ENCODE measurements at regions not wholly inside any gene's neighbourhood (a gene's known extent, or its start where the extent isn't known, plus 50 kb on each side); places are given as distances from the start of the nearest gene placed in this dataset.

GRCh38 chr4:149870008-149870407 is 54.4 kb upstream of the IQCM start:
- Histone ChIP-seq H3K27ac (ENCODE audit: extremely low read length, insufficient read depth, low read length) (no peak overlapping the region), H3K4me3 (replicated peaks in 1 of 3; ENCODE audit: insufficient read depth in 1 of 3, low read depth in 2 of 3, low read length in 3 of 3) (no peak overlapping the region), H3K9me3 (ENCODE audit: low read length) (no peaks in the 10 kb centered on the region), H3K9ac (ENCODE audit: insufficient read depth, low read depth, low read length) (no peak overlapping the region), H3K27me3 (ENCODE audit: control insufficient read depth in 1 of 2, insufficient read depth in 2 of 2, low read length in 2 of 2) (no peaks in the 10 kb centered on the region), H3K79me2 (ENCODE audit: insufficient read depth, low read length) (no peaks in the 10 kb centered on the region), H4K20me1 (ENCODE audit: insufficient read depth, low read length) (no peaks in the 10 kb centered on the region), H3K4me1 (ENCODE audit: insufficient read depth, low read length) (no peaks in the 10 kb centered on the region), H2AFZ (ENCODE audit: low read length) (no peak overlapping the region), H3K36me3 (replicated peaks in 1 of 2; ENCODE audit: control insufficient read depth in 1 of 2, insufficient read depth in 2 of 2, low read length in 2 of 2) (no peaks in the 10 kb centered on the region), H3K4me2 (ENCODE audit: low read depth, low read length) (no peak overlapping the region)
- FAIRE-seq: no peak
- in situ Hi-C loops (cut with HindIII; ENCODE audit: extremely low pct_ligation_motif_present, low pct_unique_long_range_greater_than_20kb) (no loop called here), intact Hi-C loops (cut with micrococcal nuclease; ENCODE audit: unreplicated experiment) (no loop called here)
- WGBS (ENCODE audit: low lambda C conversion rate): 0% methylated on average over 2 of the region's 2 CpGs
- BruUV-seq (replicated peaks): no TSS peak
- no peak for DNase-seq (ENCODE audit: low spot score)
- ChIA-PET POLR2A (no interaction called here), CTCF (ENCODE audit: low intra/inter-chr PET ratio, low total read pairs) (no interaction called here)
- no peak for TF ChIP-seq ZNF597 (CRISPR knock-in tag; IDR thresholded peaks at IDR 0.05)
- TF ChIP-seq ZNF205 (CRISPR knock-in tag; IDR thresholded peaks at IDR 0.05): no peak
- ATAC-seq: no peak

GRCh38 chr4:149881744-149882143 is 66.1 kb upstream of the IQCM start:
- ATAC-seq (no peak), FAIRE-seq (no peak), DNase-seq (ENCODE audit: low spot score) (no peak)
- Histone ChIP-seq H3K27me3 (ENCODE audit: control insufficient read depth in 1 of 2, insufficient read depth in 2 of 2, low read length in 2 of 2) (no peaks in the 10 kb centered on the region), H3K9ac (ENCODE audit: insufficient read depth, low read depth, low read length) (no peak overlapping the region), H3K4me2 (ENCODE audit: low read depth, low read length) (no peak overlapping the region), H3K9me3 (ENCODE audit: low read length) (no peaks in the 10 kb centered on the region), H3K4me3 (replicated peaks in 1 of 3; ENCODE audit: insufficient read depth in 1 of 3, low read depth in 2 of 3, low read length in 3 of 3) (no peak overlapping the region), H4K20me1 (ENCODE audit: insufficient read depth, low read length) (no peaks in the 10 kb centered on the region), H3K36me3 (replicated peaks in 1 of 2; ENCODE audit: control insufficient read depth in 1 of 2, insufficient read depth in 2 of 2, low read length in 2 of 2) (no peaks in the 10 kb centered on the region), H3K79me2 (ENCODE audit: insufficient read depth, low read length) (no peaks in the 10 kb centered on the region), H3K27ac (ENCODE audit: extremely low read length, insufficient read depth, low read length) (no peak overlapping the region), H2AFZ (ENCODE audit: low read length) (no peak overlapping the region), H3K4me1 (ENCODE audit: insufficient read depth, low read length) (no peaks in the 10 kb centered on the region)
- 0% methylated on average over 1 of the region's 1 CpG for WGBS (ENCODE audit: low lambda C conversion rate)
- ChIA-PET CTCF (ENCODE audit: low intra/inter-chr PET ratio, low total read pairs) (no interaction called here), POLR2A (no interaction called here)
- intact Hi-C loops (cut with micrococcal nuclease; ENCODE audit: unreplicated experiment) (no loop called here), in situ Hi-C loops (cut with HindIII; ENCODE audit: extremely low pct_ligation_motif_present, low pct_unique_long_range_greater_than_20kb) (no loop called here)
- BruUV-seq (replicated peaks): no TSS peak
- no peak for TF ChIP-seq ZNF431 (CRISPR knock-in tag; IDR thresholded peaks at IDR 0.05; ENCODE audit: borderline replicate concordance, low read depth)
- no peak for TF ChIP-seq FOXK1 (CRISPR knock-in tag; IDR thresholded peaks at IDR 0.05; ENCODE audit: borderline replicate concordance, low read depth)
- TF ChIP-seq, protein P1, sequence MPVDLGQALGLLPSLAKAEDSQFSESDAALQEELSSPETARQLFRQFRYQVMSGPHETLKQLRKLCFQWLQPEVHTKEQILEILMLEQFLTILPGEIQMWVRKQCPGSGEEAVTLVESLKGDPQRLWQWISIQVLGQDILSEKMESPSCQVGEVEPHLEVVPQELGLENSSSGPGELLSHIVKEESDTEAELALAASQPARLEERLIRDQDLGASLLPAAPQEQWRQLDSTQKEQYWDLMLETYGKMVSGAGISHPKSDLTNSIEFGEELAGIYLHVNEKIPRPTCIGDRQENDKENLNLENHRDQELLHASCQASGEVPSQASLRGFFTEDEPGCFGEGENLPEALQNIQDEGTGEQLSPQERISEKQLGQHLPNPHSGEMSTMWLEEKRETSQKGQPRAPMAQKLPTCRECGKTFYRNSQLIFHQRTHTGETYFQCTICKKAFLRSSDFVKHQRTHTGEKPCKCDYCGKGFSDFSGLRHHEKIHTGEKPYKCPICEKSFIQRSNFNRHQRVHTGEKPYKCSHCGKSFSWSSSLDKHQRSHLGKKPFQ (CRISPR knock-in tag; IDR thresholded peaks at IDR 0.05; ENCODE audit: insufficient replicate concordance): no peak
- TF ChIP-seq LRRFIP1 (CRISPR knock-in tag; conservative IDR thresholded peaks at IDR 0.05): no peak
- TF ChIP-seq ZNF510 (CRISPR knock-in tag; IDR thresholded peaks at IDR 0.05; ENCODE audit: low read depth): no peak
- no peak for TF ChIP-seq MEIS2 (CRISPR knock-in tag; IDR thresholded peaks at IDR 0.05)
- no peak for TF ChIP-seq HNRNPH1 (optimal IDR thresholded peaks at IDR 0.05; ENCODE audit: low read depth, low read length)
- no peak for TF ChIP-seq ZNF12 (CRISPR knock-in tag; IDR thresholded peaks at IDR 0.05)
- no peak for TF ChIP-seq FLYWCH1 (CRISPR knock-in tag; IDR thresholded peaks at IDR 0.05)
- no peak for TF ChIP-seq ZNF460 (CRISPR knock-in tag; IDR thresholded peaks at IDR 0.05; ENCODE audit: borderline replicate concordance)
- TF ChIP-seq ZBTB20 (CRISPR knock-in tag; IDR thresholded peaks at IDR 0.05; ENCODE audit: borderline replicate concordance, low read depth): no peak
- TF ChIP-seq RFX1 (IDR thresholded peaks at IDR 0.05): no peak
